H1 (cell line): ENCODE measurements at regions not wholly inside any gene's neighbourhood (a gene's known extent, or its start where the extent isn't known, plus 50 kb on each side); places are given as distances from the start of the nearest gene placed in this dataset.

Experiments used
- CTCF ChIA-PET: fragments of 300-600 bp; sonication (Branson Sonifier 250); formaldehyde crosslinking; loops from one replicate; lab custom pipeline; 2021; ENCODE audit not compliant: partially characterized antibody; lab: Charles Lee
- POLR2A ChIA-PET: fragments of 300-600 bp; sonication (Branson Sonifier 250); formaldehyde crosslinking; loops from one replicate; lab custom pipeline; 2021; ENCODE audit warnings: inconsistent platforms; ENCODE audit not compliant: partially characterized antibody; lab: Charles Lee
- DNase-seq, 2 experiments: peaks; one replicate each; pipeline versions ENCODE4 v3.0.0 to v3.0.0-alpha.2; 2010 to 2022; ENCODE audit warnings: low spot score in 2 of 2, low read depth in 1 of 2, mixed read lengths in 1 of 2
- FAIRE-seq: peaks from 2 replicates; lab custom pipeline; 2011; peaks lifted over from hg19 to GRCh38; lab: Jason Lieb, UNC
- H2AFZ ChIP-seq: 2 replicates; pipeline ENCODE4 v1.8.1; 2012; ENCODE audit warnings: low read length, inconsistent platforms
- H2AK5ac ChIP-seq: 2 replicates; pipeline ENCODE4 v1.6.1; 2013; ENCODE audit warnings: low read depth, low read length
- H2BK120ac ChIP-seq: replicated peaks from 2 replicates; pipeline ENCODE3; 2013; ENCODE audit warnings: low read depth, low read length, inconsistent platforms
- H2BK12ac ChIP-seq: 2 replicates; pipeline ENCODE4 v1.6.1; 2013; ENCODE audit warnings: low read depth, low read length
- H2BK15ac ChIP-seq: 2 replicates; pipeline ENCODE4 v1.6.1; 2013; ENCODE audit warnings: low read length
- H2BK20ac ChIP-seq: 2 replicates; pipeline ENCODE4 v1.6.1; 2013; ENCODE audit warnings: low read length
- H2BK5ac ChIP-seq: 2 replicates; pipeline ENCODE4 v1.6.1; 2013; ENCODE audit warnings: low read depth, low read length
- H3K14ac ChIP-seq: 2 replicates; pipeline ENCODE4 v1.6.1; 2013; ENCODE audit warnings: inconsistent platforms; ENCODE audit not compliant: insufficient read length
- H3K18ac ChIP-seq: 2 replicates; pipeline ENCODE4 v1.6.1; 2013; ENCODE audit warnings: low read length; ENCODE audit errors: extremely low read depth
- H3K23ac ChIP-seq: 2 replicates; pipeline ENCODE4 v1.6.1; 2013; ENCODE audit warnings: inconsistent platforms; ENCODE audit not compliant: insufficient read length
- H3K23me2 ChIP-seq: 2 replicates; pipeline ENCODE4 v1.6.1; 2013; ENCODE audit warnings: low read depth, low read length
- H3K27ac ChIP-seq: 2 replicates; pipeline ENCODE4 v1.6.1; 2011; ENCODE audit warnings: low read depth, low read length, inconsistent platforms
- H3K27me3 ChIP-seq, 4 experiments: replicated peaks in 1 of 4; 1 replicate in 1 of 4; 2 replicates in 3 of 4; pipeline versions ENCODE4 v1.6.1 to v1.8.1; 2011 to 2013; ENCODE audit warnings: low read length in 3 of 4, mild to moderate bottlenecking in 3 of 4, inconsistent platforms in 2 of 4, mixed read lengths in 2 of 4, moderate library complexity in 1 of 4; ENCODE audit not compliant: control insufficient read depth in 3 of 4, insufficient read depth in 3 of 4; ENCODE audit errors: extremely low read depth in 1 of 4
- H3K36me3 ChIP-seq, 4 experiments: 2 replicates each; pipeline versions ENCODE4 v1.6.1 to v1.8.1; 2011 to 2013; ENCODE audit warnings: mild to moderate bottlenecking in 4 of 4, low read length in 3 of 4, moderate library complexity in 2 of 4, control low read depth in 1 of 4, inconsistent platforms in 1 of 4; ENCODE audit not compliant: insufficient read depth in 4 of 4, control insufficient read depth in 2 of 4
- H3K4ac ChIP-seq: replicated peaks from 2 replicates; pipeline ENCODE3; 2013; ENCODE audit warnings: low read length, low read depth, mixed read lengths, inconsistent platforms; ENCODE audit not compliant: insufficient read length
- H3K4me1 ChIP-seq, 4 experiments: replicated peaks in 1 of 4; 1 replicate in 1 of 4; 2 replicates in 3 of 4; pipeline versions ENCODE4 v1.6.1 to v1.8.1; 2011 to 2013; ENCODE audit warnings: low read length in 3 of 4, inconsistent platforms in 2 of 4, mixed read lengths in 1 of 4; ENCODE audit not compliant: insufficient read depth in 4 of 4, control insufficient read depth in 3 of 4
- H3K4me2 ChIP-seq, 2 experiments: 2 replicates each; pipeline versions ENCODE4 v1.6.1 to v1.8.1; 2011 to 2013; ENCODE audit warnings: low read depth in 2 of 2, low read length in 2 of 2, control low read depth in 1 of 2, inconsistent platforms in 1 of 2, mild to moderate bottlenecking in 1 of 2; ENCODE audit not compliant: insufficient read depth in 1 of 2
- H3K4me3 ChIP-seq, 4 experiments: fragments of 200-600, 300-600 bp in 1 of 4; sonication (generic), shearing (Covaris generic), sonication (Bioruptor Twin) in 1 of 4; 2 replicates each; pipeline versions ENCODE4 v1.5.1 to v1.8.1; 2011 to 2016; ENCODE audit warnings: low read length in 4 of 4, low read depth in 3 of 4, control low read depth in 2 of 4, inconsistent platforms in 2 of 4, mild to moderate bottlenecking in 2 of 4, mixed read lengths in 1 of 4, moderate library complexity in 1 of 4; ENCODE audit not compliant: insufficient read depth in 2 of 4; ENCODE audit errors: extremely low read depth in 1 of 4
- H3K56ac ChIP-seq: replicated peaks from 2 replicates; pipeline ENCODE3; 2013; ENCODE audit warnings: low read depth, mild to moderate bottlenecking, mixed read lengths, low read length, inconsistent platforms; ENCODE audit not compliant: insufficient read length
- H3K79me1 ChIP-seq: 2 replicates; pipeline ENCODE4 v1.6.1; 2013; ENCODE audit warnings: low read depth, low read length, control low read depth
- H3K79me2 ChIP-seq, 2 experiments: 2 replicates each; pipeline versions ENCODE4 v1.6.1 to v1.8.1; 2012 to 2013; ENCODE audit warnings: low read length in 2 of 2, mild to moderate bottlenecking in 2 of 2, inconsistent platforms in 1 of 2; ENCODE audit not compliant: insufficient read depth in 2 of 2, control insufficient read depth in 1 of 2
- H3K9ac ChIP-seq, 4 experiments: replicated peaks in 1 of 4; 1 replicate in 1 of 4; 2 replicates in 3 of 4; pipeline versions ENCODE4 v1.6.1 to v1.8.1; 2011 to 2013; ENCODE audit warnings: low read depth in 3 of 4, low read length in 3 of 4, control low read depth in 2 of 4, mild to moderate bottlenecking in 2 of 4, moderate library complexity in 2 of 4, inconsistent platforms in 1 of 4; ENCODE audit errors: extremely low read depth in 1 of 4
- H3K9me3 ChIP-seq, 2 experiments: 2 replicates each; pipeline versions ENCODE4 v1.6.1 to v1.8.1; 2012 to 2013; ENCODE audit warnings: mild to moderate bottlenecking in 2 of 2, moderate library complexity in 2 of 2, control low read depth in 1 of 2, inconsistent platforms in 1 of 2, low read depth in 1 of 2, low read length in 1 of 2, mixed read lengths in 1 of 2; ENCODE audit not compliant: insufficient read depth in 2 of 2
- H4K20me1 ChIP-seq, 2 experiments: replicated peaks in 1 of 2; 2 replicates each; pipeline versions ENCODE3 to v1.8.1; 2011 to 2013; ENCODE audit warnings: inconsistent platforms in 2 of 2, low read length in 2 of 2, mild to moderate bottlenecking in 1 of 2; ENCODE audit not compliant: insufficient read depth in 2 of 2, control insufficient read depth in 1 of 2
- H4K5ac ChIP-seq: 2 replicates; pipeline ENCODE4 v1.6.1; 2013; ENCODE audit warnings: low read length, low read depth, mixed read lengths, inconsistent platforms; ENCODE audit not compliant: insufficient read length
- H4K8ac ChIP-seq: 2 replicates; pipeline ENCODE4 v1.8.0; 2013; ENCODE audit warnings: mild to moderate bottlenecking, moderate library complexity, low read length, inconsistent platforms; ENCODE audit not compliant: insufficient read depth; ENCODE audit errors: extremely low read depth
- H4K91ac ChIP-seq: replicated peaks from 2 replicates; pipeline ENCODE3; 2013; ENCODE audit warnings: low read length, mixed read lengths, inconsistent platforms; ENCODE audit not compliant: insufficient read length
- EP300 ChIP-seq, 2 experiments: IDR thresholded peaks; 1 replicate in 1 of 2; 2 replicates in 1 of 2; pipeline ENCODE4 v1.6.1; 2011 to 2012; ENCODE audit warnings: low read depth in 2 of 2, low read length in 2 of 2, mild to moderate bottlenecking in 2 of 2, borderline replicate concordance in 1 of 2, inconsistent platforms in 1 of 2, moderate library complexity in 1 of 2
- KDM4A ChIP-seq: IDR thresholded peaks from one replicate; pipeline ENCODE4 v1.7.1; 2012; ENCODE audit warnings: low read depth, mild to moderate bottlenecking, moderate library complexity, low read length, inconsistent platforms; ENCODE audit not compliant: severe bottlenecking
- NRF1 ChIP-seq: IDR thresholded peaks from 2 replicates; pipeline ENCODE4 v1.6.1; 2011; ENCODE audit warnings: mild to moderate bottlenecking, low read depth, low read length, improper control_type of control experiment
- RFX5 ChIP-seq: IDR thresholded peaks from 2 replicates; pipeline ENCODE4 v1.6.1; 2011; ENCODE audit warnings: low read depth, low read length, improper control_type of control experiment, borderline replicate concordance
- ZNF274 ChIP-seq: IDR thresholded peaks from 2 replicates; pipeline ENCODE4 v1.7.0; 2012; ENCODE audit warnings: low read length, borderline replicate concordance; ENCODE audit errors: extremely low read depth
- WGBS, 2 experiments: shearing (Covaris generic) in 1 of 2; methylation state at CpG; one replicate each; pipeline versions ENCODE4 v1.1.6 to v1.1.7; 2013 to 2015; ENCODE audit warnings: low lambda C conversion rate in 2 of 2, mixed read lengths in 2 of 2, inconsistent platforms in 1 of 2, low coverage in 1 of 2, missing lambda C conversion rate in 1 of 2; ENCODE audit not compliant: insufficient replicate concordance in 2 of 2, insufficient coverage in 1 of 2, insufficient read length in 1 of 2; ENCODE audit errors: extremely low coverage in 1 of 2, missing lambda C conversion rate in 1 of 2; 5-methylcytosine and 5-hydroxymethylcytosine counted together
- TF ChIP-seq, protein P1 (sequence below): IDR thresholded peaks from 2 replicates; pipeline ENCODE4 v1.6.1; 2011; ENCODE audit warnings: low read depth, mild to moderate bottlenecking, low read length; ENCODE audit not compliant: insufficient read depth
- TF ChIP-seq, protein P2 (sequence below): IDR thresholded peaks from 2 replicates; pipeline ENCODE4 v1.6.1; 2012; ENCODE audit warnings: inconsistent platforms

DNA sequence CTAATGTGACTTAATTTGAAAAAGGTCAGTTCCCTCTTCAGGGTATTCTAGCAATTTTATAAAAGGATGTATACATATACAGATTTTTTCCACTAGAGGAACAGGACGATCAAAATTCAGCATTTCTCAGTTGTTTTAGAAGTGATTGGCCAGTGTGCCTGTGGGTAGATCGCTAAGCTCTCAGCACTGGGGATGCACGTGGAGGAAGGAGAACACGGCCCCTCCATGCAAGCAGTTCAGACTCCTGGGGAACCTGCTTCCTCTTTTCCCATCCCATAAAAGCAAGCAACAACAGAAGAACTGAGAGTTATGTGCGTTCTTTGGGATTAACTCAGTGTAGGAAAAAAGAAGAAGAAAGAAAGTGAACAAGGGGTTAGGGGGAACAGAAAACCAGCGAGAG, 328.8 kb downstream of the FOXO1 start:
- H4K20me1 ChIP-seq: no peaks in the 10 kb centered on the region
- no peak overlapping the region for H4K8ac ChIP-seq
- H4K5ac ChIP-seq: no peak overlapping the region
- H3K4me1 ChIP-seq: peaks cover 3 to 13% (median 7%) of the 10 kb centered on the region in 4 experiments; a peak in 6 of 7 replicates
- H3K4ac ChIP-seq: no peak overlapping the region
- DNase-seq: no peak
- H3K79me1 ChIP-seq: no peaks in the 10 kb centered on the region
- no peak overlapping the region for H2AK5ac ChIP-seq
- WGBS, 2 experiments: 82% methylated on average over 6 of the region's 6 CpGs; no CpG with 5 or more reads in 1 of the 2 experiments
- 0 out of 7 replicates have a peak, but pooled peaks cover 0 to 2% (median 0%) of the 10 kb centered on the region in 4 experiments for H3K27me3 ChIP-seq
- no peaks in the 10 kb centered on the region for H3K9me3 ChIP-seq
- H3K4me3 ChIP-seq: no peak overlapping the region
- no peak overlapping the region for H2BK12ac ChIP-seq
- H3K4me2 ChIP-seq: no peak overlapping the region
- H3K23me2 ChIP-seq: no peaks in the 10 kb centered on the region
- no peak overlapping the region for H3K14ac ChIP-seq
- no peak overlapping the region for H2BK5ac ChIP-seq
- no peaks in the 10 kb centered on the region for H3K79me2 ChIP-seq
- H4K91ac ChIP-seq: no peak overlapping the region
- no peak overlapping the region for H3K23ac ChIP-seq
- POLR2A ChIA-PET: no interaction called here
- FAIRE-seq: no peak
- H3K9ac ChIP-seq: no peak overlapping the region
- no peak overlapping the region for H2BK120ac ChIP-seq
- no peak overlapping the region for H3K18ac ChIP-seq
- H3K36me3 ChIP-seq: no peaks in the 10 kb centered on the region
- no peak overlapping the region for H2BK20ac ChIP-seq
- H3K56ac ChIP-seq: no peak overlapping the region
- CTCF ChIA-PET: interaction anchor here (1.0 kb wide), 1 partner anchor 331 kb away, joined by 3 read pairs; no protein-coding TSS in a partner anchor
- H2AFZ ChIP-seq: no peak overlapping the region
- H2BK15ac ChIP-seq: no peak overlapping the region
- no peak overlapping the region for H3K27ac ChIP-seq
- TF ChIP-seq ZNF274: no peak
- TF ChIP-seq, protein P1, sequence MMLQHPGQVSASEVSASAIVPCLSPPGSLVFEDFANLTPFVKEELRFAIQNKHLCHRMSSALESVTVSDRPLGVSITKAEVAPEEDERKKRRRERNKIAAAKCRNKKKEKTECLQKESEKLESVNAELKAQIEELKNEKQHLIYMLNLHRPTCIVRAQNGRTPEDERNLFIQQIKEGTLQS: no peak
- TF ChIP-seq, protein P2, sequence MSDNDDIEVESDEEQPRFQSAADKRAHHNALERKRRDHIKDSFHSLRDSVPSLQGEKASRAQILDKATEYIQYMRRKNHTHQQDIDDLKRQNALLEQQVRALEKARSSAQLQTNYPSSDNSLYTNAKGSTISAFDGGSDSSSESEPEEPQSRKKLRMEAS: no peak
- no peak for TF ChIP-seq NRF1
- TF ChIP-seq KDM4A: no peak
- no peak for TF ChIP-seq RFX5
- no peak for TF ChIP-seq EP300 (IDR thresholded peaks at IDR 0.05; ENCODE audit: borderline replicate concordance in 1 of 2, low read depth in 2 of 2, low read length in 2 of 2)
